Skin of body (tissue), 1 donor: ENCODE measurements at regions not wholly inside any gene's neighbourhood (a gene's known extent, or its start where the extent isn't known, plus 50 kb on each side); places are given as distances from the start of the nearest gene placed in this dataset.
"Not testable (repeated sequence)": the region's sequence is repeated elsewhere in the genome, so short reads cannot be mapped to it uniquely, and the experiment has no call there.

Source experiments
- DNase-seq: peaks from one replicate; lab custom pipeline; 2025; lab: John Stamatoyannopoulos, UW

DNA sequence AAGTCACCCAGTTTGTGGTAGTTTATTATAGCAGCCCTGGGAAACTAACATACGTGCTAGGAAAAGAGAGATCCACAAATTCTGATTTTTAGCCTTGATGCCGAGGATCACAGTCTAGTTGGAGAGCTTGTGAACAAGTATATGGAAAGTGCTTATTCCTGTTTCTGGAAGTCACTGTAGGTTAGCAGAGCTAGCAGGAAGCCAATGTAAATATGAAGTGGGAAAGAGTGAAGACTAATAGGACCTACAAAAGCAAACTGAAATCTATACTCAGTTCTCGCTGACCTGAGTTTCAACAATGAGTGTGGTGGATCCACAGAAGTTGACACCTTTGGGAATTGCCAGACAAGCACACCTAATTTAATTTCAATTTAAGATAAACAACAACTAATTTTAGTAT is 254.9 kb downstream of the PLK2 start:
- no peak for DNase-seq

DNA sequence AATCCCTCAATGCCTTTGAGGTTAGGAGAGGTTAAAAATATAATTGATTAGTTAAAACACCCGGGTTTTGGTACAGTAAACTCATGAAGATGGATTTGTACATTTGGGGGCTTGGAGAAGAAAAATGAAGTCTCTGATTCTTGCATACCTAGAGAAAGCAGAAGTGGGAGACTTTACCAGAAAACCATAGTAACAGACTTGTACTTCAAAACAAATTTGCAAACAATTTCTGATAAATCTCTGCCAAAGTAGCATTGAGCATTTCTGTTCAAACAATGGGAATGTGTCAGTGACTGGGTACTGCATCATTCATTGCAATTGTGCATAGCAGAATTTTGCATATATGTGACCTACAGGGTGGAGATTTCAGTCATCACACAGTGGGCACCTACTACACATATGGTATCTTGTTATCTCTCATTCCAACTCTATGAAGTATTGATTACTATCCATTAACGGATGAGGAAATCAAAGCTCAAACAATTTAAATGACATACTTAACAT is 256.9 kb downstream of the PLK2 start:
- DNase-seq: no peak

DNA sequence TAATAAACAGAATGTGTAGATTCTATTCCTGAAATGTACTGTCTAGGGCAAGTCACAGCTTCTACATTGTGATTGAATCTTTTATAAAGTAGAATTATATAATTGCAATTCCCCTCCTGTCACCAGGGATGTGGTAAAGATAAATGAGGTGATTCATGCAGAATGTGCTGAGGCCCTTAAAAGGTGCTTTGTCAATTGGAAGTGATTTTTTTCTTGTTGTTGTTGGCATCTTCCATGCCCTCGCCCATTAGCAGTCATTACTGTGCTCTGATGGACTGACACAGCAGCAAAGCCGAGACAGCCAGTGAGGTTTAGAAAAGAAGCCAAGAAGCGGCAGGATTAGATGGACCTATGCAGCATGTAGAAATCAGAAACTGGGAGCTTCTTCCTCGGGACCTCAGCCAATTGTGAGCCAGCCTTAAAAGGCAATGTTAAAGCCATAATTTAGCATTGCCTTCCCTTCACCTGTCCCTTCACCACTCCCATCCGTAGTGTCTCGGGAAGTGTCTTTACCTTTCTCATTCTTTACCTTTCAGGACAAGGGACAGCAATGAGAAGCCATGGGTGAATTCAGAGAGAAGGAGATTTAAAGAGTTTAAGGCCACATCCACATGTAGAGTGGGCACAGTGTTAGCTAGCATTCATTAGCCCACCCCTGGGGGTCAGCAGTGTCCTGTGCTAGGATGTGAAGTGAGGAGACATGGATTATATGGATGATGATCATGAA is 257.8 kb downstream of the PLK2 start:
- no peak for DNase-seq

DNA sequence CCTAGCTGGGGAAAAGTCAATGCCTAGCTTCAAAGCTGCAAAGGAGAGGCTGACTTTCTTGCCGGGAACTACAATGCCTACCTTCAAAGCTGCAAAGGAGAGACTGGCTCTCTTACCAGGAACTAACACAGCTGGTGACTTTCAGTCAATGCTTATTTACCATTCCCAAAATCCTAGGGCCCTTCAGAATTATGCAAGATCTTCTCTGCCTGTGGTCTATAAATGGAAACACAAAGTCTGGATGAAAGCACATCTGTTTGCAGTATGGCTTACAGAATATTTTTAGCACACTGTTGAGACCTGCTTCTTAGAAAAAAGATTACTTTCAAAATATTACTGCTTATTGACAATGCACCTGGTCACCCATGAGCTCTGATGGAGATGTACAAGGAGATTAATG is 259.4 kb downstream of the PLK2 start:
- no peak for DNase-seq

DNA sequence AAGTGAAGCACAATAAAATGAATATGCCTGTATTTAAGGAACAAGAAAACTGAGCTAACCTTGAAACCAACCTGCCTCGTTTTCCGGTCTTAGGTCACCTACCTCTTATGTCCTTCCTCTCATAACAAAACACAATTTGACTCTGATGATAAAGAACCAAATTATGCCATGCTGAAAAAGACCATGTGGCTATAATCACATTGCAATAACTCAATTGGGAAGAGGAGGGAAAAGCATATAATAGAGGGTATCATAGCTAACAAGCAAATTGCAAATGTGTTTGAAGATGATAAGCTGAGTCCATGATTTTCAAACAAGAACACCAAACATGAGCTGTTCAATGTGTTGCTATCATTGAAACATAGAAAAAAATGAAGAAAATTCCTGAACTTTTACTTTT is 260.8 kb downstream of the PLK2 start:
- DNase-seq: no peak

DNA sequence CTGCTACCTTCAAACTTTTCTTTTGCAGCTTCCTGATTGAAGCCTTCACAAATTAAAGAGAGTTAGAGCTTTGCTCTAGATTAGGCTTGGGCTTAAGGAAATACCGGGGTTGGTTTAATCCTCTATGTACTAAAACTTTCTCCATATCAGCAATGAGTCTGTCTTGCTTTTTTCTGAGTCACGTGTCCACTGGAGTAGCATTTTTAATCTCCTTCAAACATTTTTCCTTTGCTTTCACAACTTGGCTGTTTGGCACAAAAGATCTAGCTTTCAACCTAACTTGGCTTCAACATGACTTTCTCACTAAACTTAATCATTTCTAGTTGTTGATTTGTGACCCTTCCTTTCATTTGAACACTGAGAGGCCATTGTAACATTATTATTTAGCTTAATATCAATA is 261.6 kb downstream of the PLK2 start:
- no peak for DNase-seq

DNA sequence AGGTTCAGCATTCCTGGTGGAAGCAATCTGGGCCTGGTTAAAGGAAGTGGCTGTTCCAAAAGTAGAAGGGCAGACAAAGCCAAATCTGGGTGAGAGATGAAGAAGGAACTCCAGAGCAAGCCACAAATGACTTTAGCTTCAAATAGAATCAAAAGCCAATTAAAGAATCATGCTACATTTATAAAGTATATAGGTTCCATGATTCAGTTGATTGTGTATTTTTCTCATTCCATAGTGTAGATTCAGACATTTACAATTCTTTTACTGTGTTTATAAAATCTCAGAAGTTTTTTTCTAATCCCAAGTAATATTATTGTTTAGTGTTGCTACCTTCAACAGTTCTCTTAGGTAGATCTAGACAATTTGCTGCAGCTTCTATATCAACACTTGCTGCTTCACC is 262.0 kb downstream of the PLK2 start:
- DNase-seq: no peak

DNA sequence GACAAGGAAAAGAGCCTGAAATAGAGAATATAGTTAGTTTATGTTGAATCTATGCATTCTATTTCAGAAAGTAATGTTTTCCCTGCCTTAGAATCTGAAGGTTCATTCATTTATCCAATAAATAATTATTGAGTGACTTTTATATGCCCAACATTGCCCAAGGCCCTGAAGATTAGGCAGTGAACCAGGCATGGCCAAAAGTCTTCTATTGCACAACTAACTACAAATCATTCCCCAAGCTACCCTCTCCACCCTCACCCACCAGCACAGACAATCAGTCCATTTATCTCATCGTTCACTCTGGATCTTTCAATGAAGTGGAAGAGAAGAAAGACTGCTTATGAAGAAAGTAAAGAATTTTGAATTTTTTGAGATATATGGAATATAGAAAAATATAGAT is 268.4 kb downstream of the PLK2 start:
- no peak for DNase-seq

DNA sequence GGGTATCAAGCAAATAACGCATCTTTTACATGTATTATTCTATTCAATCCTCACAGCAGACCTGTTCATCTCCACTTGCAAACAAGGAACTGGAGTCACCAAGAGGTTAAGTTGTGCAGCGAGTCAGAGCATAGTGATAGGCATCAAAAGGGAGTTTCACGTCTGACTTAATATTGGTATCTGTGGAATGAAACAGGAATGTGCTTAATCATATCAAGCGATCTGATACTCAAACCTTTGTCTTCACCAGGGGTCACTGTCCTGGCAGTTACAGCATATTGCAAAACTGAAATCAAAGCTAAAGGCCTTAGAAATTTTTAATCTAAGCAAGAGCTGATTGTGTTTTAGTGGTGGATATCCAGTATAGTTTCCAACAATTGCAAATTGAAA is 271.6 kb downstream of the PLK2 start:
- no peak for DNase-seq

DNA sequence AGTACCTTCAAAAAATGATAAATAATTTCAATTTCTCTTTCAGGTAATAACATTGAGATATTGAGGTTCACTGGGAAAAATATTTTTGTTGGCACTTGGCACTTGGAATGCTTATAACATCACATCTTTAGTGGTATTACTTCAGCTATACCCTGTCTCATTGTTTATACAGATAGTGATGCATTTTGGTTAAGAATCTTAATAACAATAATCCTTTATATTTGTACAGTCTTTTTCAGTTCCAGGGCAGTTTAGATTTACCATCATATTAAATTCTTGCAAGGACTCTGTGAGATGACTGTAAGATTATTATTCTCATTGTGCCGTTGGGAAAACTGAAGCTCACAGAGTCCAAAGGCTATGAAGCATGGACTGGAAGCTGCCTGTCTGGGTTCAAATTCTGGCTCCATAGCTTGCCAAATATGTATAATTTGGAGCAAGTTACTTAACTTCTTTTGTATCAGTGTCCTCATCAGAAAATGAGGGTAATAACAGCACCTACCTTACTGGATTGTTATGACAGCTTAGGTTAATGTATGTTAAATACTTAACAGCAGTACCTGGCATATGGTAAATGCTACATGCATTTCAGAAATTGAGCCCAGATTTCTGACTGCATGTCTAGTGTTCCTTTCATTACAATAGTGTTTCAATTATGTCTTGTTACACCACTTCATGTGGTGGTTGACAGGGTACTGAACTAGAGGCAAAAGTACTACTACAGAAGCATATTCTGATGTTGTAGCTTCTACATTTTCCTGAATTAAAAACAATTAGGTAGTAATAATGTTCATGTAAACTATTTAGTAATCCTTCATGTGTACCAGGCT is 272.2 kb downstream of the PLK2 start:
- DNase-seq: no peak

DNA sequence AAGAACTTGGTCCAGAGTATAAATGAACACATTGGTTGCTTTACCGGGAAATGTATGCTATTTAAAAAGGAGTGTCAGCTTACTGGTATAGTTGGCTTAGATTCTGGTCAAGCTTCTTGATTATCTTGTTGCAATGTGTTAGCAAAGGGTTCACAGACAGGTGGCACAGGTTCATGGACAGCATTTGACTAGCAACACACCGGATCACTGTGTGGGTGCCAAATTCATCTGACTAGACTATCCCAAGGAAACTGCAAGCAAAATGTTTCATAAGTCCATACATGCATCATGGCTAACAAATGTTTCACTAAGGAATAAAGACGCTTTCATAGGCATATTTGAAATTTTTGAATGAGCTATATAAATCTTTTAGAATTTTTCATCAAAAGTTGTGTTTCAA is 274.1 kb downstream of the PLK2 start:
- DNase-seq: no peak

DNA sequence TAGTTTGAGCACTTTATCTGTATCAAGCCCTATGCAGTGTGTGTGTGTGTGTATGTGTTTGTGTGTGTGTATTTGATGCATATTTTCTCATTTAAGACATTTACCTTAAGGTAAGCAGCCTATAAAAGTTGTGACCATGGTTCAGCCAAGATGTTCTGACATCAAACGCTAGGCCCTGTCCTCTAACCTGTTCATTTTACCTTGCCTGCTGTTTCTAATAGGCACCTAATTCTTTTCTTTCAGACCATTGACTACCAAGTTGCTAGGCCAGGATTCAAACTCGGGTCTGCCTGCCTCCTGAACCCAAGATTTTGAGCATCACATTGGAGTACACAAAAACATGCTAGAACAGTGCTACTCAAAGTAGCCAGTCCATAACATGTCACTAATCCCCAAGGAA is 274.5 kb downstream of the PLK2 start:
- DNase-seq: no peak

DNA sequence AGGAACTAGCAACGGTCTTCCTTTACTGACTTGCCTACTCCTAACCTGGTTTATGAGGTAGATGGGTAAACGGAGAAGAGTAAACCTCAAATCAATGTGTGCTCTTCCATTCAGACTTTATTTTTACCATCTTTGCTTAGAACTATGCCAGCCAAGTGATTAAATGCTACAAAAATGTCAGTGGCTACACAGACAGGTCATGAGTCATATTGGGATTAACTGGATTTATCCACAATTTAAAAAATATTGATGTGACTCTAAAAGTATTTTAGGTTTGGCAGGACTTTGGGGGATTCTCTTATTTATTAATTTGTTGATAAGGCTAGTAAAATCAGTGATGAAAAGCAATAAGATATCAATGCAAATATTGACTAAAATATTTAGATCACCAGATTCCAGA is 275.0 kb downstream of the PLK2 start:
- DNase-seq: no peak

DNA sequence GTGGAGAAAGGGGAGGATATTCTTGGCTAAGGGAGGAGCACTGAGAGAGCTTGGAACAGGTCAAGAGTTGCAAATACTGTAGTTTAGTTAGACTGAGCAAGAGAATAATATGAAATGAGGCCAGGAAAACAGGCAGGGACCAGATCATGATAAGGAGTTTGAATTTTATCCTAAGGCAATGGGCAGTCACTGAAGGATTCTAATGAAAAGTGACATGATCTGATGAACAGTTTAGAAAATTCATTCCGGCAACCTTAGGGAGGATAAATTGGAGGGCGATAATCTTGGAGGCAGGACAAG is 276.1 kb downstream of the PLK2 start:
- no peak for DNase-seq

DNA sequence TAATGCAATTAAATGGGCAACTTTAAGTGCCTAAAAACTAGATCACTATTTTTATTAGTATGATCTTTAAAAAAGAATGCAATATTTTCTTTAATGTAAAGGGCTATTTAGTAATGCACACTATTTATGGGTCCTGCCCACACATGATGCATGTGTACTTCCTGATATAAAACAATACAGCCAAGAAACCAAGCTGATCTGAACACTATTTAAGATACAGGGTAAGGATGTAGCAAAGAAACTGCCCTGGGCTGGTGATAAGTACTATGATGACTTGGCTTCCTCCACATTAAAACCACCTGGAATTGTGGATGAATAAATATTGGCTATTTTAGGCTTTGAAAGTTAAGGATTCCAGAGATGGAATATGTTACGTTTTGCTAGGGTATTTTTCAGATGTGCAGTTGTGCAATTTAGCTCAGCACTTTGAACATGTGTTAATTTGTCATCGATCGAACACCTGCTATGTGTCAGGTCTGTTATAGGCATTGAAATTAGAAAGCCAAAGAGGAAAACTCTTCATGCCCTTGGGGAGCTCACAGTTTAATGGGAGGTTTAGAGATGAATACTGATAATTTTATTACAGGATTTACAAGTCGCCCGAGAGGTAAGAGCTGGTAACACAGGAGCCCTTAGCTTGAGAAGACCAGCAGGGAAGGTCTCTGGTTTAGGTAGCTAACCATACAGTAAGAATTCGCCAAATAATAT is 276.7 kb downstream of the PLK2 start:
- no peak for DNase-seq

DNA sequence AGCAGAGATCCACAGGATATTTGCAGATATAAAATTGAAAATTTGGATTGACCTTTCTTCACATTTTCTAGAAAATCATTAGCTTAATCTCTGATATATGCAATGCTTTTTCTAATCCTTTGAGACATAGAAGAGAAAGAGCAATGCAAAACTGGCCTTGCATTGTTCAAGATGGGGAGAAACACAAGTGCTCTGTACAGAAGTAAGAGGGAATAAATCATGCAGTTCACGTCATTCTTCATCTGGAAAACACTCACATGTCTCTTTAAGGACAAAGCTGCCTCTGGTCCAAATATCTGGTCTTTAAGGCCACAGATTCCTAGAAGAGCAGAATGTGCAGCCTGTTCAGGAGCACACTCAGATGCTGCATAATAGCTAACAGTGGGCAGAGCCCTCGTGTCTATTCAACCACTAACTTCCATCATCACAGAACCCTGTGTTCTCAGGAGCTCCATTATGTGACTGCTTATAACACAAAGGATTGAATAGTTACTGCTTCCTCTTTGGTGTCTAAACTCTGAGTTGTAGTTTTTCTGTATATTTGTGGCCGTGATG is 277.5 kb downstream of the PLK2 start:
- no peak for DNase-seq

DNA sequence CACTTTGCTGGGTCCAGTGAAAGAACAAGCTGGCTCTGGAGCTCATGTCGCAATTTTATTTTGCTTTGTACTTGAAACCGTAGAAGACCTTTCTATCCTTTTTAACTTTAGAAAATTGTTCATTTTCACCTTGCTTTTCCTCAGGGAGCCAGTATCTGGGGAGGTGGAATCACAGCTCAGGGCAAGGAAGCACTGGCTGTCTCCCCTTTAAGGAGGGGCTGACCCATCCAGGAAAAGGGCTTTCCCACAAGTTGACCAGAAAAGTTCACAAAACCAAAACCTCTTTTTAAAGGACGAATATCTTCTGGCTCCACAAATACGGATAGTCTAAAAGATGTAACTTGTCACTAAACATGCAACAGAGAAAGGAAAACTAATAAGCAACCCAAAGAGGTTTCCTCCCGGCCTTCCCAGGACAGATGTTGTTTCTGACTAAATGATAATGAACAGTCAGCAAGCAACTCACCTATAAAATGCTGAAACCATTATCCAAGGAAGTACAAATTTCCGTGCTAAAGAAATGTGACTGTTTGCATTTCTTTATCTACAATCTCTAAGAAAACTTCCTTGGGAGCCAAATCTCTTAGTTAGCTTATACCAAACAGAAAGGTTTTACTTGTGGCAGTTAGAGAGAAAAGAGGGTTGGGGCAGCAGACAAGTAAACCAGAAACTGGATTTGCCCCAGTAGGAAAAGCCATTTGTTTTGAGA is 278.2 kb downstream of the PLK2 start:
- no peak for DNase-seq

DNA sequence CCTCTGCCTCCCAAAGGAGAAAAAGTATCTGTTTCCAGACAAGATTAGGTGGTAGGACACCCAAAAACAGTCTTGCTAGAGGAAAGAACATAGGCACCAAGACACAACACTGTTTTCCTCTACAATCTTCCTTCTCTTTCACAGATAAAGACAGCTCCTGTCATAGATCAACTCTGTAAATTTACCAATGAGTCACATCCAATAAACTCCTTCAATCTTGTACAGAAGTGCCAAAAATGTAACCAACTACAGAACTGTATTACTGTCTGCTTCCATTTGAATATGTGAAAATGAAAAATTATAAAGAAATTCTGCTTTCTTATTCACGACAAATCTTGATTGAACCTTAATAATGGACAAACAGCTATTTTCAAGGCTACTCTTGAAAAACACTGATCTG is 286.9 kb downstream of the PLK2 start:
- DNase-seq: no peak

DNA sequence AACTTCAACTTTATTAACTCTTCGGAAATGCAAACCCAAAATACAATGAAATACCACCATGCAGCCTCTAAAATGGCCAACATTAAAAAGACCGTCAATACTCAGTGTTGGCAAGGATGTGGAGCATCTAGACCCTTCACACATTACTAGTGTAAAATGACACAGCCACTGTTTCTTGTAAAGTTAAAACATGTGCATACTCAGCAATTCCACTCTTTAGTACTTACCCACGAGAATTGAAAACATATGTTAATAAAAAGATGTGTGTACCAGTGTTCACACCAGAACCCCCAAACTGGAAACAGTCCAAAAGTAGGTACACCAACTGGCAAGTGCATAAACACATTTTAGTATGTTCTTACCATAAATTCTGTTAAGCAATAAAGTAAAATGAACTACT is 294.7 kb downstream of the PLK2 start:
- DNase-seq: no peak

DNA sequence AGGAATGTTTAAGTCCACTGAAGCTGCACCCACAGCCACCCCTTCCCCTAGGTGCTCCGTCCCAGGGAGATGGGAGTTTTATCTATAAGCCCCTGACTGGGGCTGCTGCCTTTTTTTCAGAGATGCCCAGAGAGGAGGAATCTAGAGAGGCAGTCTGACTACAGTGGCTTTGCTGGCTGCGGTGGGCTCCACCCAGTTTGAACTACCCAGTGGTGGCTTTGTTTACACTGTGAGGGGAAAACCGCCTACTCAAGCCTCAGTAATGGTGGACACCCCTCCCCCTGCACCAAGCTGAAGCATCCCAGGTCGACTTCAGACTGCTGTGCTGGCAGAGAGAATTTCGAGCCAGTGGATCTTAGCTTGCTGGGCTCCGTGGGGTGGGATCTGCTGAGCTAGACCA is 298.0 kb downstream of the PLK2 start:
- not testable (repeated sequence) for DNase-seq

DNA sequence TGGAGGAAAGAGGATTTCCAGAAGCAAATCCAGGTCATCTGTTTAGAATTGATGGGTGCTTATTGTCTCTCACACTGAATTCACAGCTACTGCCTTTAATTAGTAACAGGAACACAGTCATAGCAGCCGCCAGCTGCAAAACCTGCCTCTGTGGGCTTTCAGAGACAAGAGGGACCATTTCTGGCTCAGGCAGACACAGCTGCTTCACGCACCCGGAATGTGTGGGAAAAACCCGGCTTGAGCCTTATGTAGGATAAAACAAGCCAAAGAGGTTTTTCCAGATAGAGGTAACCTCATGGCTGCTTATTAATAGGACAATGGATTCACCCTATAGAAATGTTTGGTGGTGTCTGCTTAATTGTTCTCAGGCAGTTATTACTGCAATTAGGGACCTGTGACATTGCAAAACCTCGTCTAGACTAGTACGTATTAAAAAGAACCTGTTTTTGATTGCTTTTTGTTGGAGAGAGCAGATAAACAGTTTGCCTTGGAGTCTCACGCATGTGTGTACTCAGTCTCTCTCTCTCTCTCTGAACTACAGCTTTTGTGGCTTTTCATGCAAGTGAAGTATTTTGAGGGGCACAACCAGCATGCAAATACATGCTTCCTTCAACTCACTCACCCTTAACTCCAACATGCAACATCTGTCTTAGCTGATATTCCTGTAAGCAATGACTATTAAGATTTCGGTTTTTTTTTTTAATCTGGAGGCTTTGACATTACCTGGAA is 302.7 kb downstream of the PLK2 start:
- peak; percentile 78 for DNase-seq
